Panc1 (cell line): ENCODE measurements at regions not wholly inside any gene's neighbourhood (a gene's known extent, or its start where the extent isn't known, plus 50 kb on each side); places are given as distances from the start of the nearest gene placed in this dataset.

Experiments
- ATAC-seq: fragments of 200-7000 bp; cut with Tn5 transposase; 2 replicates; pipeline ENCODE4 v1.9.1; 2020; ENCODE audit warnings: mild to moderate bottlenecking, moderate library complexity
- BruUV-seq: library from RNA; stranded (reverse); fragments of 400-500 nt; replicated peaks from 2 replicates; lab custom pipeline; 2021; lab: Mats Ljungman, UMichigan
- CTCF ChIA-PET: fragments of 300-600 bp; sonication (Branson Sonifier 250); formaldehyde crosslinking; loops from one replicate; lab custom pipeline; 2022; ENCODE audit warnings: antibody characterized with exemption; lab: Charles Lee
- POLR2A ChIA-PET: fragments of 300-600 bp; sonication (Branson Sonifier 250); formaldehyde crosslinking; loops from one replicate; lab custom pipeline; 2022; ENCODE audit warnings: antibody characterized with exemption; lab: Charles Lee
- DNase-seq: peaks from one replicate; pipeline ENCODE4 v3.0.0-alpha.2; 2010; ENCODE audit warnings: low read depth, low spot score
- H3K27ac ChIP-seq: 2 replicates; pipeline ENCODE4 v1.5.1; 2011; ENCODE audit warnings: mild to moderate bottlenecking, low read length, inconsistent platforms
- H3K27me3 ChIP-seq: fragments of 200-500 bp; sonication (Bioruptor generic); 2 replicates; pipeline ENCODE4 v1.6.0; 2014; ENCODE audit warnings: low read length, inconsistent platforms; ENCODE audit not compliant: control insufficient read depth, insufficient read depth
- H3K36me3 ChIP-seq: fragments of 200-500 bp; sonication (Bioruptor generic); 2 replicates; pipeline ENCODE4 v1.5.1; 2014; ENCODE audit warnings: inconsistent platforms, mild to moderate bottlenecking, low read length, moderate library complexity; ENCODE audit not compliant: control insufficient read depth, insufficient read depth
- H3K4me1 ChIP-seq: 2 replicates; pipeline ENCODE4 v1.5.1; 2011; ENCODE audit warnings: inconsistent platforms, mild to moderate bottlenecking, low read length, moderate library complexity; ENCODE audit not compliant: control insufficient read depth, insufficient read depth
- H3K4me3 ChIP-seq, 2 experiments: 2 replicates each; pipeline ENCODE4 v1.5.1; 2011 to 2012; ENCODE audit warnings: low read depth in 2 of 2, low read length in 2 of 2, mild to moderate bottlenecking in 2 of 2, inconsistent platforms in 1 of 2, moderate library complexity in 1 of 2
- H3K9me3 ChIP-seq: fragments of 200-500 bp; sonication (Bioruptor generic); 2 replicates; pipeline ENCODE4 v1.5.1; 2014; ENCODE audit warnings: low read depth, mild to moderate bottlenecking, inconsistent platforms, low read length, moderate library complexity; ENCODE audit not compliant: control insufficient read depth, insufficient read depth
- CTCF ChIP-seq: fragments of 450-650 bp; IDR thresholded peaks from 2 replicates; pipeline ENCODE4 v1.5.1; 2017; ENCODE audit warnings: mild to moderate bottlenecking
- POLR2AphosphoS5 ChIP-seq: IDR thresholded peaks from 2 replicates; pipeline ENCODE4 v1.6.1; 2012; ENCODE audit warnings: mild to moderate bottlenecking, low read depth, low read length, moderate library complexity
- REST ChIP-seq, 2 experiments: IDR thresholded peaks; 2 replicates each; pipeline ENCODE4 v1.6.1; 2011 to 2012; ENCODE audit warnings: low read depth in 2 of 2, control low read depth in 1 of 2, low read length in 1 of 2, mild to moderate bottlenecking in 1 of 2, moderate library complexity in 1 of 2; ENCODE audit not compliant: insufficient read depth in 1 of 2
- SIN3A ChIP-seq: IDR thresholded peaks from 2 replicates; pipeline ENCODE4 v1.6.1; 2012; ENCODE audit warnings: low read depth, mild to moderate bottlenecking, low read length, moderate library complexity, borderline replicate concordance; ENCODE audit not compliant: insufficient read depth
- TCF7L2 ChIP-seq: IDR thresholded peaks from 2 replicates; pipeline ENCODE4 v1.6.1; 2011; ENCODE audit warnings: mild to moderate bottlenecking, low read depth, low read length, inconsistent platforms
- in situ Hi-C: cut with HindIII; loops from 2 replicates; pipeline ENCODE4 v1.10.0; 2016; ENCODE audit warnings: low sequenced_read_pairs, low pct_unique_long_range_greater_than_20kb
- intact Hi-C: fragments of 100-400 bp; cut with micrococcal nuclease; formaldehyde crosslinking; loops from one replicate; pipeline ENCODE4 v1.10.0; 2022; ENCODE audit not compliant: unreplicated experiment

GRCh38 chr4:123871341-123871740, 474.7 kb downstream of the SPRY1 start:
- Histone ChIP-seq H3K4me1 (no peaks in the 10 kb centered on the region), H3K27me3 (no peaks in the 10 kb centered on the region), H3K36me3 (no peaks in the 10 kb centered on the region), H3K9me3 (no peaks in the 10 kb centered on the region), H3K4me3 (no peak overlapping the region), H3K27ac (no peak overlapping the region)
- no TSS peak for BruUV-seq
- POLR2A ChIA-PET = no interaction called here
- intact Hi-C loops = no loop called here
- DNase-seq (no peak), ATAC-seq (no peak)
- in situ Hi-C loops = no loop called here
- no peak for TF ChIP-seq SIN3A
- TF ChIP-seq REST (IDR thresholded peaks at IDR 0.05; ENCODE audit: insufficient read depth in 1 of 2, low read depth in 2 of 2, low read length in 1 of 2) = no peak
- TF ChIP-seq TCF7L2 = no peak
- no peak for TF ChIP-seq POLR2AphosphoS5
- CTCF ChIA-PET = no interaction called here

GRCh38 chr4:123874063-123874462, 477.5 kb downstream of the SPRY1 start:
- no TSS peak for BruUV-seq
- ChIA-PET POLR2A (no interaction called here), CTCF (no interaction called here)
- Histone ChIP-seq H3K9me3 (no peaks in the 10 kb centered on the region), H3K27me3 (no peaks in the 10 kb centered on the region), H3K27ac (no peak overlapping the region), H3K4me3 (no peak overlapping the region), H3K36me3 (no peaks in the 10 kb centered on the region), H3K4me1 (no peaks in the 10 kb centered on the region)
- in situ Hi-C loops (no loop called here), intact Hi-C loops (no loop called here)
- no peak for DNase-seq
- ATAC-seq = no peak
- TF ChIP-seq CTCF (no peak), REST (IDR thresholded peaks at IDR 0.05; ENCODE audit: insufficient read depth in 1 of 2, low read depth in 2 of 2, low read length in 1 of 2) (no peak), SIN3A (no peak), POLR2AphosphoS5 (no peak), TCF7L2 (no peak)
